NOMO-1 (cell line): ENCODE measurements at regions not wholly inside any gene's neighbourhood (a gene's known extent, or its start where the extent isn't known, plus 50 kb on each side); places are given as distances from the start of the nearest gene placed in this dataset.
"Not testable (repeated sequence)": the region's sequence is repeated elsewhere in the genome, so short reads cannot be mapped to it uniquely, and the experiment has no call there.

Experiments
- DNase-seq, 2 experiments: peaks; one replicate each; lab custom pipeline; 2025; ENCODE audit not compliant: unreplicated experiment in 2 of 2; lab: John Stamatoyannopoulos, UW

DNA sequence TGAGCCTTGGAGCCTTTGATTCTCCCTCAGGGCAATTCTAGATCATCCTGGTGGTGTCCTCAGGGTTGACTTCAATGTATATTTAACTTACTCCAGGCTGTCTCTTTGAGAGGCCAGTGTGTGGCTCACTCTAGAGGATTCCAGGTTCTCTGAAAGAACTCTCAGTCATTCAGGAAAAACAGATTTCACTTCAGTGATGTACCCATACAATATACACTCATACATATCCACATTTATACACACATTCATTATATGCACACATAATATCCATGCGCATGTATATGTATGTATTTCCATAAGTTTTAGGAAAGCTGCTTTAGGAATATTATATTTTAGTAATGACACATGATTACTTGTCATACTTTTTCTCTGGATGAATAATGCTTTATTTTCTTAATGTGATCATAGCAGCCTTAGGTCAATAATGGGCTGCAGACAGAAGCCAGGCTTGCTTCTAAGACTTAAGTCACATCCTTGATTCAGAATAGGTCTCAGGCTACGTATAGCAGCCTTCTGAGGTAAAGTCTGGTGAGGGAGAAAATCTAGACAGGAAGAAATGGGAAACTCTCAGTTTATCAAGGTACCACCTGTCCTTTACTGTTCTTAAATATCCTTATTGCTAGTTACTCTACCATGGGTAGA, 397.0 kb downstream of the GPAT3 start:
- DNase-seq: no peak

DNA sequence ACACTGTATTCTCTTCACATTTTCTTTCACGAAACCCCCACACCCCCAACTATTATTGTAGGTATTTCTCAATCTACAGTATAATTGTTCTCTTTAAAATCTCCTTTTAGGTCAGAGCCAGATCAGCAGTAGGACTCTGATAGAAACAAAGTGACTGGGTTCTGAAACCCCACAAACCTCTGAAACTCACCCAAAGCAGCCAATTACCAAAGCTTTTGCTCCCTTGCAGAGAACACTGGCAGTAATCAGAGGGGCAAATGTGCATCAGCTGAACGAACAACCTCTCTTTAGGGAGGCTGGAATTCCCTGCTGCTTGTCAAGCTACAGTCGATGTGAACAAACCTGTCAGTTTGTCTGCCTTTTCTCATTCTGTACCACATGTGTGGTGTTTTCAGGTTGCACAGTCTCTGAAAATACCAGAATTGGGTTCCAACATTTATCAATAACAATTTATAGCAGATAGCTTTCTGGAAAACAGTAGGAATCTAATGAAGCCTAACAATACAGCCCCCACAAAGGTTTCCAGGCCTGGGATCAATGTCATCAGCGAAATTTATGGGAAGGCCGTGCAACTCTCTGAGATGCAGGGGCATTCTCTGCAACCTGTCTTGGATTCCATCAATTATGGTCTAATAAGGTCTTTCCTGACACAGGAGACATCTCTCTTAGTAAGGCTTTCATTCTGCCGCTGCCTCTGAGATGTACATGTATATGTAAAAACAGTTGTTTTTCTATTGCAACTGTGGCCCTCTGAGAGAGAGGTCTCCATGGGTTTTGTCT, 395.9 kb downstream of the GPAT3 start:
- DNase-seq: no peak

DNA sequence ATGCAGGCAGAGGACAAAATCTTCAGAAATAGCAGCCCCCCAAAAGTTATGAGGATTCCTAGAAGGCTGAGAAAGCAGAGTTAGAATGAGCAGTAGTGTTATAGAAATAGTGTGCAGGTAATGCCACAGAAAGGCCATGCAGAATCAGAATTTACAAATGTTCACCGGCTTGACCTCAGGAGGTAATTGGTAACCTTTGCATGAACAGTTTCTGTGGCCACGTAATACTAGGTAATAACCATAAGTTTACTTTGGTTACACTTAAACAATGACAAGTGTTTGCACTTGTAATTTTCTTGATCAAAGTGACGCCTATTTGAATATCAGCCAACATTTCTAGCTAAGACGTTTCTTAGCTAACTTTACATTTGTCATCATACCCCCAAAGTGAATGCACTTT, 393.6 kb downstream of the GPAT3 start:
- DNase-seq: no peak

DNA sequence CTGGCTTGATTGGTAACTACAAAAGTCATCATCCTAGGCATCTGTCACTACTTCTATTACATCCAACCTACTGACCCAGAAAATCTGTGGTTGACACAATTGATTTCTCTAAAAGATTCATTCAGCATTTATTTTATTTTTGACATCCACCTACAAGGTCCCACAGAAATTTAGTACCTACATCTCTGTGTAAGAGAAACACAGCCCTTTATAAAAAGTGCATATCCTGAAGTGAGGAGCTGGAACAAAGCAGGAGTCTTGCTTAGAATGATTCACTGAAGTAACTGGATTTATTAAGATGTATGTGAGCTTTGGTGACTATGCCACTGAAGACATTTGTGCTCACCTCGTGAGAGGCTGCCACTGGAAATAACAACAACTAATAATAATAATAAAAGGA, 391.0 kb downstream of the GPAT3 start:
- no peak for DNase-seq

DNA sequence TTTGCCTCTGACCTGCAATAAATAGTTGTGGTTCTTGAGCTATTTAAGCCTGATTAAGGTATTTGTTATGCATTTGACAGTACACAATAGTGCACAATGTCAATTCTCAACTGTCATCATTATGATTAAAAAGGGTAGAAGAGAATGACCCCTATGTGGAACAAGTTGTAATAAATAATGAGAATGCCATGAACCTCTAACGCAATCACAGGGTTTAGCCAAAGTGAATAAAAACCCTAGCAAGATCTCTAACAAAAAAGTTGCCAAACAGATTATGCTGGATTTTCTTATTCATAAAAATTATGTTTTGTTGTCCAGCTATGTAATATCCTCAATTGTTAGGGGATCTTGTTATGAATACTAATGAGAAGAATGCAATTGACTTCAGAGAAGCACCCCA, 387.4 kb downstream of the GPAT3 start:
- no peak for DNase-seq

DNA sequence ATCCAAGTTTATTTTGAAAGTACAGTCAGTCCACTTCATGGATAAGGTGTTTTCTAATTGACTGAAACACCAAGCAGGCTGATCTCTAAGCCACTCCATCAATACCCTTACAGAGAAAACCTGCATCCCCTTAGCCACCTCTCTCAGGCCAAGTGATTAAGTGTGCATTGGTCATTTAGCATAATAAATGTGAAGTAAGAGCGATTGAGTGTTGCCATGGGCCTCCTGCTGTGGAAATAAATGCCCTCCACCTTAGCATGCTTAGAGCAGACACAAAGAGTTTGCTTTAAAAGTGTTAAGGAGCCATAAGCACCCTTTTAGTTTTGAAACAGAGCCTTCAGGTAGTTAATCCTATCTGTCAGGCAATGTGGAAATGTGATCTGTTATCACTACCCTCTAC, 386.5 kb downstream of the GPAT3 start:
- DNase-seq: no peak

DNA sequence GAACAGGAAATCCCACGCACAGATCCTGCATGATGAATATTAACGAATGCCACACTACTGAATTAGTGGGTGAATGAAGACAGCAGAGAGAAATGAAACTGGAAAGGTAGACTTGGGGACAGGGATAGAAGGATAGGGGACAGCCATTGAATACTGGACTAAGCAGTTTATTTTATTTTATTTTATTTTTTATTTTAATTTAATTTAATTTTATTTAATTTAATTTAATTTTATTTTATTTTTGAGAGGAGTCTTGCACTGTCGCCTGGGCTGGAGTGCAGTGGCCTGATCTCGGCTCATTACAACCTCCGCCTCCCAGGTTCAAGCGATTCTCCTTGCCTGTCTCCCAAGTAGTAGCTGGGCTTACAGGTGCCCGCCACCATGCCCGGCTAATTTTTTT, 385.2 kb downstream of the GPAT3 start:
- no peak for DNase-seq

DNA sequence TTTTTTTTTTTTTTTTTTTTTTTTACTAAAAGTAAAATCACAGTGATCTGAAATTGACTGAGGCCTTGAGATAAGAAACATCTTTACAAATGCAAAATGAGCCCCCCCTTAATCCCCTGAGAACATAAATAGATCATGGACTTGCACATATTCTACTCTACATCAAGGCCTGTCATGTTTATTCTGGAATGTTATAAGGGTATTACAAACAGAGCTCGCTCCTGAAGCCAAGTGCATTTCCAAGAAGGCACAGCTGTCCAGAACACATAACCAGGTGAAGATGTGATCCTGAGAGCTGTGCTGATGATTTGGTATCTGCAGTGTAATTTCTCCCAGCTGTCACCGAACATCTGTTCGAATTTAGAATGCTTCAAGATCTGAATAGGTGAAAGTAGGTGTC, 384.5 kb downstream of the GPAT3 start:
- DNase-seq: no peak

DNA sequence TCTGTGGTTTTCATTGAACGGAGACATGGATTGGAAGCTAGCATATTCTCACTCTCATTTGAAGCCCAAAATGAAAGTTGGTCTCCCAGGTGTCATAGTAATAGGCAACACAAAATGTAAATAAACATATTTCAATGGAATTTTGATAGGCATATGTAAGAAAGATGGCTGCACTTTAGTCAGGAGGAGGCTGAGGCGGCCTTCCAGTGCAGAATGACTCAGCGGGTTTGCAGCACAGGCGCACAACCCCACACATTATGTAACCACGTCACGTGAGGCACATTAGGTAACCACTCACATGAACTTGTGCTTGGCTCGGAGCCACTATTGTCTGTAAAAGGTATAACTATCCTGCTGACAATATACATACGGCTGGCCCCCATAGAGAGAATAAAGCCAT, 381.7 kb downstream of the GPAT3 start:
- no peak for DNase-seq

DNA sequence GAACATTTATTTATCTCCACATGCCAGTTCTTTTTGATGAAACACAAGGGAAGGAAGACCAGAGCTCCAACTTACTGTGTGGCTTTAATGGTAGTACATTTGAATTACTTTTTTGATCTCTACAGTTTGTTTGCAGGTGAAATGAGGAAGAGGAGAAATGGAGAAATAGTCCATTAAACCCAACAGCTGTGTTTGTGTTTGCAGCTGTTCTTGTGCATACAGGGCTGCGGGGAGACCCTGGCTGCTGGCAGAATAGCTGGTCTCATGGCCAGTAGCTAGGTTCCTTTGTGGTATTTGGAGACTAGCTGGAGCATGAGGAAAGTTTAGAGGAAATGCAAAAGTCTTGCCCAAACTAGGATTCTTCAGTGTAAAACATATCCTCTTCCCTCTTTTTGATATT, 374.8 kb downstream of the GPAT3 start:
- no peak for DNase-seq

DNA sequence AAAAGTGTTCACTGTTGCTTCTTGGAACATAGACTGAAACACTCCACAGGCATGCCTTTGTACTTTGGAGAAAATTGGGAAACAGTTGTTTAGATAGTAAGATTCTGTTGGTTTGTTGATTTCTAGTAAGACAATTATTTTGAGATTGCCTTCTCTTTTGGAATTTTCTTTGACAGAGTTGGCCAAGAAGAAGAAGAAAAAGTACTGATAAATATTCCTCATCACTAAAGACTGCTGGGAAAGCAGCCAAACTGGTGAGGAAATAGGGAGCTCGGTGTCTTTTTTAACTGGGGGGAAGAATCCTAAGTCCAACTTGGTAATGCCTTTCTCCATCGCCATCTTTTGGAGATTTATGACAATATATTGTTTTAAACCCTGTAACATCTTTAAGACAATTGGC, 370.7 kb downstream of the GPAT3 start:
- no peak for DNase-seq

DNA sequence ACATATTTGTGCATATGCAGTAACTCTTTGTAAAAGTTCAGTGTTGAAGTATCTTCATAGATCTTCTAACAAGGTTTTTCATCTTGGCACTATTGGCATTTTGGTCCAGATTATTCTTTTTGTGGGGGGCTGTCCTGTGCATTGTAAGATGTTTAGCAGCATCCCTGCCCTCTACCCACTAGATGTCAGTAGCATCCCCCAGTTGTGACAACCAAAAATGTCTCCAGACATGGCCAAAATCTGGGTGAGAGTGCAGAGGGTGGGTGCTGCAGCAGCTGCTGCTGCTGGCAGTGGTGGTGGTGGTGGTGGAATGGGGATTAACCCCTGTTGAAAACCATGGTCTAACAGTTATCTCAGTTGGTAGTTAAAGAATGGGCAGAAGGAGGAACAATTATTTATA, 370.0 kb downstream of the GPAT3 start:
- no peak for DNase-seq

DNA sequence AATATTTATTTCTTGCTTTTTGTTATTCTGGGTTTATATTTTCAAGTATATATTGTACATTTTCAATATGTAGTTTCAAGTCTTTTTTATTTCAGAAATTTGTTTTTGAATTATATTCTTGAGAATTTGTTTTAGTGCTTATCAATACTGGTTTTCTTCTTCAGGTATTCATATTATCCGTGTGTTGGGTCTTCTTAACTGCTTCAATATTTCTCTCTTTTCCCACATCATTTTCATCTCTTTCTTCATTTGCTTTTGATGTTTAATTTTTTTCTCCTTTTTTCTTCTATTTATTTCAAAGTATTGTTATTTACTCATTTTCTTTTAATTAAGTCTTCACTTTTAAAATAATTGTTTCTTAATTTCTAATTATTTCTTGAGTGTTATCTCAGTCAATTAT, 367.8 kb downstream of the GPAT3 start:
- not testable (repeated sequence) for DNase-seq

DNA sequence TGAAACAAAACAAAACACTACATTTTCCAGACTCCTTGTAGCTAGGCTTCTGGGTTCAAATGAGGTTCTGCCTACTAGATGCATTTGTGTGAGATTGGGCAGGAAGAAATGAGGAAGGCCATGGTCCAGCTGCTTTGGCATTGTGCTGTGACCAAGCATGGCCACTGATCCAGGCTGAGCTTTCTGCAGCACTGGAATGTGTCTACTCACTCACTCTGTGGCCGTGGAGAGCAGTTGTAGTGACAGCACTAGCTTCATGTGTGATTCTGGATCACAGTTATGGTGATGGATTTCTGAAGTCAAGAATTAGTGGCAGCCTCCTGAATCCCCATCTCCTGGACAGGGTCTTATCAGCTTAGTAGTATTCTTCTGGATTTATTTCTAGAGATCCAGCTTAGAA, 358.9 kb downstream of the GPAT3 start:
- DNase-seq: no peak

DNA sequence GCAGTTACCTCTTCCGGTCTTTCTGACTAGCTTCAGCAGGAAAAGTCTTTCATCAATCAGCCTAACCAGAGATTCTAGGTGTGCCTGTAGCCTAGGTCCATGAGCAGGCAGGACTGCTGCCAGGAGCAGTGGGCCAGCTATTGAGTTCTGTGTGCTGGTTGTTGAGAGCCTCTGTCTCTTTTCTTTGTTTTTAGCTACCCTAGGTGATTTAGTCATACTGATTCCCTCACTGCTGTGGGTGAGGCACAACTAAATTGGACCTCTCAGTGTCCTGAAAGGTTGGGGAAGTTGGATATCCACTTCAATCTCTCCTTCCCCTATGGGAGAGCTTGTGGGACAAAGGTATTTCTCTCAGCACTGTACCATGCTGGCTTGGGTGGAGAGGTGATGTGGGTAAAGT, 354.9 kb downstream of the GPAT3 start:
- DNase-seq: no peak

DNA sequence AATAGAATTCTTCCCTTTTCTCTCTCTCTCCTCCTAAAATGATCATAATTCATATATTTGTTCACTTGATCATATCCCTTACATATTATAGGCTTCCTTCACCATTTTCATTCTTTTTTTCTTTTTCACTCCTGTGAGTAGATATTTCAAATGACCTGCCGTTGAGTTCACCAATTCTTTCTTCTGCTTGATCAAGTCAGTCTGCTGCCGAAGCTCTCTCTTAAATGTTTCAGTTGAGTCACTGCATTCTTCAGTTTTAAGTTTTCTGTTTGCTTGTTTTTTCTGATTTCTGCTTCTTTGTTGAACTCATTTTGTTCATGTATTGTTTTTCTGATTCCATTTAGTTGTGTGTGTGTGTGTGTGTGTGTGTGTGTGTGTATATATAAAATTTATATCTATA, 354.3 kb downstream of the GPAT3 start:
- DNase-seq: no peak

DNA sequence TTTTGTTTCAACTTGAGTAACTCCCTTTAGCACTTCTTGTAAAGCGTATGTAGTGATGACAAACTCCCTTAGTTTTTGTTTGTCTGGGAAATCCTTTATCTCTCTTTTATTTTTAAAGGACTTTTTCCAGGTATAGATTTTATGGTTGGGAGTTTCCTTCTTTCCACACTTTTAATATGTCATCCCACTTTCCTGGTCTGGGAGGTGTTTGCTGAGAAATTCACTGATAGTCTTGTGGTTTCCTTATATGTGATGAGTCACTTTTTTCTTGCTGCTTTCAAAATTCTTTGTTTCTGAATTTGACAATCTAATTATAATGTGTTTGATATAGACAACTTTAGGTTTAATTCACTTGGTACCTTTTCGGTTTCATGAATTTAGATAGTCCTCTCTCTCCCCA, 353.9 kb downstream of the GPAT3 start:
- peak in 1 of 2 experiments; percentile 6 for DNase-seq

DNA sequence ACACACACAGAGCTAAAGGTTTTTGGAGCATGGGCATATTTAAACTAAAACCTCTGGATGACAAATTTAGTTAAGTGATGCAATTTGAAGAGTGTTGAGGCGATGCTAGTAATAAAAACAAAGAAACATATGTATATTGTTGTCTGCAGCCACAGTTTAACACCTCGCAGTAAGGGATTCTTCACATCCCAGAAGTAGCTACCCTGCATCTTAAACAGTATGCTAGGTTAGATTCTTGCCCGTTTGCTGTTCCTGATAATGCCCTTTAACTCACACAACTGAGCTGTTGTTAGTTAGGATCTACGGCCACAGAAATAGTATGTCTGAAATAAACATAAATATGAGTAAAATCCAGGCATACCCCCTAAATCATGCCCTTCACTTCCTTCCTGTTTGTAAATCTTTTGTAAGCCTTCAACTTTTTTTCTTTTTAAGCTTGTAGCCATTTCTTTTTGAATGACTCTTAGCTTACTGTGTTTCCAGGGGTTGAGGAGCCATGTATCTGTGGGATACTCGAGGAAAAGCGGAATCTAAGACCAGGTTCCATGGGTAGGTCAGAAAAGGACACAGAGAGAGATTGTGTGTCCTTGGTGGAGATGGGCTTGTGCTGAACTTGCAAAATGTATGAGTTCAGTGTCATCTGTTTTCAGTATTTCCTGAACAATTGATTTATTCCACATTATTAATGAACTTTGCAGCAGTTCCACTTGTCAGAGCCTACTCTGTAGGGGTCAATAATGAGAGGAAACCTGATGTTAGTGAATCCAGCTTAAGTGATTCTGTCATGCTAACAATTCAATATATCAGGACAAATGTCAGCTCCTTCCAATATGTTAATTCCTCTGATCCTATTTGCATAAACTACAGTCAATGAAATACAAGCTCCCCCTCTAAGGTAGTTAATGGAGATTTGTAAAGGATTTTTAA, 349.6 kb downstream of the GPAT3 start:
- DNase-seq: no peak

DNA sequence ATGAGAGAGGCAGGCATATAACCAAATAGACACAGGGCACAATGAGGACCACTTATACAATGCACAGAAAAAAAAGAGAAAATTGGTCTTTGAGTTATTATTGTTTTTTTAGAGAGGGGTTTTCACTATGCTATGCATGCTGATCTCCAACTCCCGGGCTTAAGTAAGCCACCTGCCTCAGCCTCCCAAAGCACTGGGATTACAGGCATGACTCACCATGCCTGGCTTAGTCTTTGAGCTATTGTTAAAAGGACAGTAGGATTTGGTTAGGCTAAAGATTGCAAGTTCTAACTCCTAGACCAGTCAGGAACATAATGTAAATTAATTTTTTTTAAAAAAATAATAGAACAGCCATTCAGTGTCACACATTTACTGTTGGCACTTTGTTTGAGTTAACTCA, 340.1 kb downstream of the GPAT3 start:
- no peak for DNase-seq

DNA sequence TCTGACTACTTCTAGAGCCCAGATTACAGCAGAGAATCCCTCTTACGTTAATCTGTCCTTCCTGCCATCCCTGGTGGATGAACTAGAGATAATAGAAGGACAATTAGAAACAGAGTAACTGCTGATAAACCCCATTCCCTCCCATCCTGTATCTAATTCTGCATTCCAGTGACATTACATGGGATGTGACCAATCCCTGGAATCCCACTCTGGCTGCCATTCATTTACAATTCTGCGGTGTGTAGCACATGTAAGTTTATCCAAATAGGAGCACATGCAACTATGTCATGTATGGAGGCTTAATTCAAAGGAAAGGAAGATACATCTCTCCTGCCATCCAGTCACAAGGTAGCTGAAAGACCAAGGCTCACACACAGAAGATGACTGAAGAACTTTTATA, 339.5 kb downstream of the GPAT3 start:
- DNase-seq: no peak

DNA sequence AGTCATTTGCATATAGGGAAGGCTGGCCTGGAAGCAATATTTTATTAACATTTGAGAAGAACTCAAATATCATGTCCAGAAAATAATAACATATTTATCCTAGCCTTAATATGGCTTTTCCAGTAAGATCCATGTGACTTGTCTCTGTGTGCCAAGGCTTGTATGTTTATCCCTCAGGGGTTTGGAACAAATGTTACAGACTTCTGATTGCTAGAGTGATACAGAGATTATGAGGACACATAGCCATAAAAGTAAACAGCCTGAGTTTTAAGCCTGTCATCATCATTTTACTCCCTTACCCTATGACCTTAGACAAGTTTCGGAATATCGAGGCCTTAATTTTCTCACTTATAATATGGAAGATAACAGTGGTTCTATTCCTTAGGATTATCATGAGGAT, 338.1 kb downstream of the GPAT3 start:
- no peak for DNase-seq
